HL-60 (cell line): ENCODE measurements at regions not wholly inside any gene's neighbourhood (a gene's known extent, or its start where the extent isn't known, plus 50 kb on each side); places are given as distances from the start of the nearest gene placed in this dataset.

ENCODE experiments used
- CTCF ChIP-seq: IDR thresholded peaks from one replicate; pipeline ENCODE4 v1.5.1; 2011; ENCODE audit warnings: low read length, control low read depth, inconsistent platforms; ENCODE audit not compliant: insufficient read depth
- GABPA ChIP-seq: IDR thresholded peaks from 2 replicates; pipeline ENCODE4 v1.6.1; 2012; ENCODE audit warnings: low read depth
- POLR2AphosphoS5 ChIP-seq: IDR thresholded peaks from 2 replicates; pipeline ENCODE4 v1.6.1; 2012; ENCODE audit warnings: low read depth
- REST ChIP-seq: IDR thresholded peaks from 2 replicates; pipeline ENCODE4 v1.6.1; 2012; ENCODE audit warnings: low read depth; ENCODE audit not compliant: insufficient replicate concordance

- no peak for TF ChIP-seq CTCF
- no peak for TF ChIP-seq POLR2AphosphoS5
- no peak for TF ChIP-seq GABPA
- no peak for TF ChIP-seq REST
These were observed 95.5 kb upstream of the VGLL2 start for GRCh38 chr6:117169781-117170281.
